Left hindlimb (tissue), 1 donor: ENCODE measurements at regions not wholly inside any gene's neighbourhood (a gene's known extent, or its start where the extent isn't known, plus 50 kb on each side); places are given as distances from the start of the nearest gene placed in this dataset.
"Not testable (repeated sequence)": the region's sequence is repeated elsewhere in the genome, so short reads cannot be mapped to it uniquely, and the experiment has no call there.

Source experiments
- DNase-seq: peaks from one replicate; pipeline ENCODE4 v3.0.0-alpha.2; 2018

DNA sequence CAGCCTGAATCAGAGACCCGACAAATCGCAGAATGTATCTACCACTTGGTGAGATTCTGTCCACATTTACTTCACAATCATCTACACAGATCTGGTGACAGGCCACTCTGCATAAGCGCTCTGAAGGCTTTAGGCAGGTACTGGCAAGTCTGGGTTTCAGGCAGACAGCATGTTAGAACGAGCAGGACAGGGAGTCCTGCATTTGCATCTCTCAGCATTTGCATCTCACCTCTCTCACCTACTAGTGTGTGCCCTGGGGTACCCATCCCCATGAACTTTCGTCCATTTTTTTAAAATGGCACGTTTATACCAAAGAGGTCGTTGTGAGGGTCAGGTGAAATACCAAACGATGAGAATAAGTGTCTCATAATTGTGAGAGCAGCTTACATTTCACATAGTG, 108.2 kb downstream of the SPATA31A1 start:
- DNase-seq = not testable (repeated sequence)

- peak; percentile 88 for DNase-seq
Observed at GRCh38 chr9:39464122-39464777, 108.8 kb downstream of the SPATA31A1 start.

GRCh38 chr9:39474499-39474898, 119.0 kb downstream of the SPATA31A1 start:
- DNase-seq = not testable (repeated sequence)

GRCh38 chr9:39483073-39483472, 127.6 kb downstream of the SPATA31A1 start:
- DNase-seq = not testable (repeated sequence)

GRCh38 chr9:39483880-39484279, 128.4 kb downstream of the SPATA31A1 start:
- DNase-seq = not testable (repeated sequence)

GRCh38 chr9:39484292-39484691, 128.8 kb downstream of the SPATA31A1 start:
- not testable (repeated sequence) for DNase-seq

DNA sequence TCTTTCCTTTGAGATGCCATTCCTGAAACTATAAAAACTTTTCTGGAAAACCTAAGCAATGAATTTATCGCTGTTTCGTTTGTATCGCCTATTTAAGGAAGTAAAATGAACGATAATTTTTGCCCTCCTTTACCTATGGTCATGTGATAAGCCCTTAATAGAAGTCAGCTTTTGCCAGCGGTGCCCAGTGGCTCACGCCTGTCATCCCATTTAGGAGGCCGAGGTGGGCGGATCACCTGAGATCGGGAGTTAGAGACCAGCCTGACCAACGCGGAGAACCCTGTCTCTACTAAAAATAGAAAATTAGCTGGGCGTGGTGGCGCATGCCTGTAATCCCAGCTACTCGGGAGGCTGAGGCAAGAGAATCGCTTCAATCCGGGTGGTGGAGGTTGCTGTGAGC, 132.0 kb downstream of the SPATA31A1 start:
- not testable (repeated sequence) for DNase-seq

DNA sequence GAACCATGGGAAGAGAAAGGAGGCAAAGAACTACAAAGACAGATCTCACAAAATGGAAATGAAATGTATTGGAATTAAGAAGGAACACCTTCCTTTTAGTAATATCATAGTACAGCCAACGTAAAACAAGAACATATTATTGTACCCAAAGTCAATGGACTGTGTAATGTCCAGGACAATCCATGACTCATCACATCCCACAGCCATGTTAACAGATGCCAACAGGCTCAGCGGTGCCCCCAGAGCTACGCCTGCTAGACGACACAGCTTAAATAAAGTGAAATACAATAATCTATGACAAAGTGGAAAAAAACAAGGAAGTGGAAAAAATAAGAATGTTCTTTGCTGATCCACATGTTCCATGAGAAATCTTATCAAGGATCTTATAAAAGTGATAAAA, 140.8 kb downstream of the SPATA31A1 start:
- not testable (repeated sequence) for DNase-seq

DNA sequence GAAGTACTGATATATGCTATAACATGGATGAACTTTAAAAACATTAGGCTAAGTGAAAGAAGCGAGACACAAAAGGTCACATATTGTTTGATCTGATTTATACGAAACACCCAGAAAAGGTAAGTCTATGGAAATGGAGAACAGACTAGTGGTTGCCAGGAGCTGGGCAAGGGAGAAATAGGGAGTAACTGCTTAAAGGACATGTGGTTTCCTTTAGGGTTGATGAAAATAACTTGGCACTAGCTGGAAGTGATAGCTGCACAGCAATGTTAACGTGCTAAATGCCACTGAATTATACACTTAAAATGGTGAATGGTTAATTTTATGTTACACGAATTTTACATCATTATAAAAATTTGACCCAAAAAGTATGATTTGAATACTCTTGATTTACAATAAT, 147.7 kb downstream of the SPATA31A1 start:
- not testable (repeated sequence) for DNase-seq

DNA sequence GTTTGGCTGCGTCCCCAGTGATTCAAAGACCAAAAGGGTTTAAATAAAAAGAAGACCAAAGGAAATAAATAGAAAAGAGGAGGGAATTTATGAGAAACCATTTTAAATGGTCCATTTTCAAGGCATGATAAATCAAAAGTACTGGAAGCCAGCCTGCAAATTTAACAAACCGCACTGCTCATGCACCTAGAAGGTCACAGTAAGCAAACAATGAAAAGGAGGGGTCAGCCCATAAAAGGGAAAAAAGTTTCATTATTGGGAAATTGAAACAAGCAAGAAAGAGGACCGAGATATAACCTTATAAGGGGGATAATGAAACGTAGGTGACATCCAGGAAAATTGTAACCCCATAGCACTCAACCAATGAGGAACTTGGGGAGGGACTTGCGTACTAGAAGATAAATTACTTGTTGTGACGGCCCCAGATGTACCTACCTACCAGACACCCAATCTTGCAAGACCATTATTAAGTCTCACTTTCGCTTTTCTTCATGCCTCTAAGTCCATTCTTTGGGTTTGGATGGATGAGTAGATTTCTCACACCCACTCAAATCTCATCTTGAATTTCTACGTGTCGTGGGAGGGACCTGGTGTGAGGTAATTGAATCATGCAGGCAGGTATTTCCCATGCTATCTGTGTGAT, 172.0 kb downstream of the SPATA31A1 start:
- DNase-seq = not testable (repeated sequence)

DNA sequence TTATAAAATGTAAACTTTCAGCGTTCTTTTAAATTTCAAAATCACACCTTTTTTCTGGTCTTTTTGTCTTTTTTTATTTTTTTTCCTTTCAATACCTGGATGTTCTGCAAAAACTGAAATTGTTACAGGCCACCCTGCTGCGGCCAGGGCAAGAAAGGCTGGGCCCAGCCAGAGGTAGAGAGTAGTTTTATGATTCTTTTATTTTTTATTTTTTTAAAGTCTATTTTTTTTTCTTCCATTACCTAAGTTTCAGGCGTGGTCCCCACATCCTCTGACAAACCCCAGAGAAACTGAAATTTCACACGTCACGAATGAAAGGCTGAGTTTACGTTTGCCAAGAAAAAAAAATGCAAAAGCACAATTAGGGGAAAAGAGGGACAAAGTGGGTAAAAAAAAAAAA, 177.1 kb downstream of the SPATA31A1 start:
- not testable (repeated sequence) for DNase-seq

DNA sequence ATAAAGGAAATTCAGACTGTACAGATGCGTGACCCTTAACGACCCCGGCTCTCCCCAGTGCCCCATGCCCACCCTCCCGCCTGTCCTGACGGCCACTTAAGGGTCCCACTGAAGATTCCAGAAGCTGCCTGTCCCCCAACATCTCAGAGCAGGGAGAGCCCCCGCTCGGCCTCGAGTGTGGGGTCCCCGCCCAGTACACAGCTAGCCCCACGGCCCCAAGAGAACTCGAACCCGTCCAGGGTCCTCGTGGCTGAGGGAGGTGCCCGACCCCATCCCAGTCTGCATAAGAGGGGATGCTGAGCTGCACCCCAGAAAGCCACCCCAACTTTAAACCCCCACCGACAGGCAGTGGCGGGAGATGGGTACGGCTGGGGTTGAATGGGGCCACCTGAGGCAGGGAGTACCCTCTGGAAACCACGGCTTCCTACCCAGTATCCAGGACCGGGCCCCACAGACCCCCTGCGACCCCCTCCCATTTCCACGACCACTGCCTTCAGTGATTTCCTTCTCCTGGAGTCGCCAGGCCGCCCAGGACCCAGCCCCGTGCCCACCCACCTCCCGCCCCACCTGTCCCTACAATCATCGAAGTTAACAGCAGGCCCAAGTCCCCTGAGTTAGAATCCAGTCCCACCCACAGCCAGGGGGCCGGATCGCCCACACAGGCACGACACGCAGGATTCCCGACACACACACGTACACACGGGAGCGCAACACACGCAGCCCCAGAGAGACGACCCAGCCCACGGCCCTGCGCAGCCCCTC, 177.7 kb downstream of the SPATA31A1 start:
- not testable (repeated sequence) for DNase-seq

GRCh38 chr9:39533763-39534548, 178.5 kb downstream of the SPATA31A1 start:
- not testable (repeated sequence) for DNase-seq

DNA sequence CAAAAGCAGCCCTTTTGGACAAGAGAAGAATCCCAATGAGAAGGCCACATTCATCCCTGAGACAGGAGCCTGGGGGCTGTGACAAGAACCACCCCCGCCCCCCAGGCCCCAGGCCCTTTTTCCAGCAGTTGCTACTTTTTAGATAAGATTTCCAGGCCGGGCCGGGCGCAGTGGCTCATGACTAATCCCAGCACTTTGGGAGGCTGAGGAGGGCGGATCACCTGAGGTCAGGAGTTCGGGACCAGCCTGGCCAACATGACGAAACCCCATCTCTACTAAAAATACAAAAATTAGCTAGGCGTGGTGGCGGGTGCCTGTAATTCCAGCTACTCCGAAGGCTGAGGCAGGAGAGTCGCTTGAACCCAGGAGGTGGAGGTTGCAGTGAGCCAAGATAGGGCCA, 179.4 kb downstream of the SPATA31A1 start:
- DNase-seq = not testable (repeated sequence)

DNA sequence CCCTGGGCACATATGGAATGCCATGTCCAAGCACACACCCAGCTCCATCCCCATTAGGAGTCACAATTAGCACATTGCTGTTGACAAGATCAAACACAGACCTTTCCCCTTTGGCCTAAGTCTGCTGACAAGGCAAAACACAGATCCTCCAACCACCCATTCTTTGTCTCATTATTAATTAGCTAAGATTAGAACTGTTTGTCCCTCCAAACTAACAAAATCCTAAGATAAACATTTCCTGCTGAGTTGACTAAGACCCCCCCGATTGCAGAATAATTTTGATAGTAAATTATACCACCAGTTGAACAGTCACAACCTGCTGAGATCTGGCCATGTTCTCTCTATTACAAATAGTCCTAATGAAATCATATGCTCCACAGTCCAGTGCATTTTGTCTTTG, 186.7 kb downstream of the SPATA31A1 start:
- not testable (repeated sequence) for DNase-seq

GRCh38 chr9:39545079-39545478, 189.6 kb downstream of the SPATA31A1 start:
- DNase-seq = not testable (repeated sequence)

DNA sequence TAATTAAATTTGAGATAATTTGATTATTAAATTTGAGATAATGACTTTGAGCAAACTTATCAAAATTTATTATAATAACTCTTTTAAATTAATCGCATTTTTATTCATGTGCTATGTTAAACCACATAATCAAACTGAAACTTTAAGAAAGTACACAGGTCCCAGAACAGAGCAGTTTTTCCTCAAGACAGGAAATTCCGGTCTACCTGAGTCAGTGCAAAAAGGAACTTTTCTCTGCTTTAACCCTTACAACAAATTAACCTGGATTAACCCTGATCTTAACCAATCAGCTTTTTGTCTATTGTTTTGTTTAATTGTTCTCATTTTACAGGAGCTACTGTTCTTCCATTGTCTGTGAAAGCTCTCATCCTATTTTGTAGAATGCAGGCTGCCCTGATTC, 195.1 kb downstream of the SPATA31A1 start:
- not testable (repeated sequence) for DNase-seq

- not testable (repeated sequence) for DNase-seq
Observed at GRCh38 chr9:39551544-39551943, 196.1 kb downstream of the SPATA31A1 start.

DNA sequence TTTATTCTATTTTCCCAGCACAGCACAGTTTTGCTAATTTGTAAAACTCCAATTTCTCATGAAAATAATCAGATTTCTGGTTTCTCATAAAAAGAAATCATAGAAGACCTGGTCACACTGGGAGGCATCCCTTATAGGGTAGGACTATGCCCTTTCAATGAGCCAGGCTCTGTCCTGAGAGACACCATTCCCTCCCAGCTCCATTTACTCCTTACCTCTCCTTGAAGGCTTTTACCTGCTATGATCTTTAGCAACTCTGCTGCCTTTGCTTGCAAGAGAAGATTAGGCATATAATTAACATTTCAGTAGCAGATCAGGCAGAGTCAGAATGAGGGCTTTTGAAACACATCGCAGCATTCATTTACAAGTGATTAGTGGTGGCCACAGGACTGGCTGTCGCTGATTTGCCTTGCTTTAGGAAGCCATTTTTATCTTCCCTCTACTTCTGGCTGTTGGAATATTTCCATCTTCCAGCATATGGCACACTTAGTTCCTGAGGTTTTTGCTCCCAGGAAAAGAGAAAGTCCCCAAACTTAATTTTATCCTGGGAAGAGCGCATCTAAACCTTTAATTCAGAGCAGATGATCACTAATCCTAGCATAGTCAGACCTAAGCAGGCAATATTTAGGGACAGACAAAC, 196.9 kb downstream of the SPATA31A1 start:
- not testable (repeated sequence) for DNase-seq

DNA sequence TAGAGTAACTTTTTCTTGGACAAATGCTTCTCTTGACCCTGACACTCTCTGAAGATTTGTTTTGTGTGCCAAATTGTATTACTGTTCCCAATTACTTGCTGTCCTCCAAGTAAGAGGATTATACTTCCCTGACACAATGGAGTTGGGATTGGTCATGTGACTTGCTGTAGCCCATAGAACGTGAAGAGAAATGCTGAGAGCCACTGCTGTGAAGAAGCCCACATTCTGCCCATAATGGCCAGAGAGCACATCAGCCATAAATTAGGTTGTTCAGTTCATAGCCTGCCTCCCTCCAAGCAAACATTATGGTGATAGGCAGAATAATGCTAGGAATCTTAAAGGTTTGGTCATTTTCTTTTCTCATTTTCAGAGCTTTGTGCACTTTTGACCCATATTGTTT, 198.9 kb downstream of the SPATA31A1 start:
- DNase-seq = not testable (repeated sequence)

DNA sequence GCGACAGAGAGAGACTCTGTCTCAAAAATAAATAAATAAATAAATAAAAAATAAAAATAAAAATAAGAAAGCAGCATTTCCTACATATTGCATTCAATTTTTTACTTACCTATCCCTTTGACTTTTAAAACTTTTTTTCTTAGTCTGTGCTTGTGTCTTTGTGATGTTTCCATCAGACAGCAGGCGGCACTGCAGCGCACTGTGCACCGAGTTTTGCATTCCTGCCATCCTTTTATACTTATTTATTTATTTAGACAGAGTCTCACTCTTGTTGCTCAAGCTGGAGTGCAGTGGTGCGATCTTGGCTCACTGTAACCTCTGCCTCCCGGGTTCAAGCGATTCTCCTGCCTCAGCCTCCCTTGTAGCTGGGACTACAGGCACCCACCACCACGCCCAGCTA, 203.9 kb downstream of the SPATA31A1 start:
- DNase-seq = not testable (repeated sequence)

GRCh38 chr9:39566782-39567181, 211.3 kb downstream of the SPATA31A1 start:
- not testable (repeated sequence) for DNase-seq
